SK-N-SH (cell line): ENCODE measurements at regions not wholly inside any gene's neighbourhood (a gene's known extent, or its start where the extent isn't known, plus 50 kb on each side); places are given as distances from the start of the nearest gene placed in this dataset.

ENCODE experiments used
- POLR2AphosphoS5 ChIP-seq: IDR thresholded peaks from 2 replicates; pipeline ENCODE4 v1.6.1; 2012; ENCODE audit warnings: low read depth, low read length
- TAF1 ChIP-seq: IDR thresholded peaks from 2 replicates; pipeline ENCODE4 v1.6.1; 2012; ENCODE audit warnings: low read depth, mild to moderate bottlenecking, low read length, moderate library complexity, borderline replicate concordance
- TF ChIP-seq, protein P1 (sequence below): fragments of 200-600 bp; sonication (generic); IDR thresholded peaks from 2 replicates; pipeline ENCODE4 v1.6.1; 2017; ENCODE audit warnings: antibody characterized with exemption, mild to moderate bottlenecking, moderate library complexity
- TF ChIP-seq, protein P2 (sequence below): fragments of 150-350 bp; IDR thresholded peaks from 2 replicates; pipeline ENCODE4 v1.6.1; 2017; ENCODE audit warnings: antibody characterized with exemption, low read length, low read depth, borderline replicate concordance

GRCh38 chr13:37326334-37326733, 220.9 kb upstream of the CSNK1A1L start:
- TF ChIP-seq POLR2AphosphoS5: no peak
- no peak for TF ChIP-seq TAF1
- TF ChIP-seq, protein P1, sequence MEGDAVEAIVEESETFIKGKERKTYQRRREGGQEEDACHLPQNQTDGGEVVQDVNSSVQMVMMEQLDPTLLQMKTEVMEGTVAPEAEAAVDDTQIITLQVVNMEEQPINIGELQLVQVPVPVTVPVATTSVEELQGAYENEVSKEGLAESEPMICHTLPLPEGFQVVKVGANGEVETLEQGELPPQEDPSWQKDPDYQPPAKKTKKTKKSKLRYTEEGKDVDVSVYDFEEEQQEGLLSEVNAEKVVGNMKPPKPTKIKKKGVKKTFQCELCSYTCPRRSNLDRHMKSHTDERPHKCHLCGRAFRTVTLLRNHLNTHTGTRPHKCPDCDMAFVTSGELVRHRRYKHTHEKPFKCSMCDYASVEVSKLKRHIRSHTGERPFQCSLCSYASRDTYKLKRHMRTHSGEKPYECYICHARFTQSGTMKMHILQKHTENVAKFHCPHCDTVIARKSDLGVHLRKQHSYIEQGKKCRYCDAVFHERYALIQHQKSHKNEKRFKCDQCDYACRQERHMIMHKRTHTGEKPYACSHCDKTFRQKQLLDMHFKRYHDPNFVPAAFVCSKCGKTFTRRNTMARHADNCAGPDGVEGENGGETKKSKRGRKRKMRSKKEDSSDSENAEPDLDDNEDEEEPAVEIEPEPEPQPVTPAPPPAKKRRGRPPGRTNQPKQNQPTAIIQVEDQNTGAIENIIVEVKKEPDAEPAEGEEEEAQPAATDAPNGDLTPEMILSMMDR: no peak
- TF ChIP-seq, protein P2, sequence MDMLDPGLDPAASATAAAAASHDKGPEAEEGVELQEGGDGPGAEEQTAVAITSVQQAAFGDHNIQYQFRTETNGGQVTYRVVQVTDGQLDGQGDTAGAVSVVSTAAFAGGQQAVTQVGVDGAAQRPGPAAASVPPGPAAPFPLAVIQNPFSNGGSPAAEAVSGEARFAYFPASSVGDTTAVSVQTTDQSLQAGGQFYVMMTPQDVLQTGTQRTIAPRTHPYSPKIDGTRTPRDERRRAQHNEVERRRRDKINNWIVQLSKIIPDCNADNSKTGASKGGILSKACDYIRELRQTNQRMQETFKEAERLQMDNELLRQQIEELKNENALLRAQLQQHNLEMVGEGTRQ: no peak
